PFSK-1 (cell line): ENCODE measurements at regions not wholly inside any gene's neighbourhood (a gene's known extent, or its start where the extent isn't known, plus 50 kb on each side); places are given as distances from the start of the nearest gene placed in this dataset.

Experiments used
- FOXP2 ChIP-seq: optimal IDR thresholded peaks from 2 replicates; pipeline ENCODE3; 2011; ENCODE audit warnings: borderline replicate concordance, control low read depth, inconsistent platforms; ENCODE audit not compliant: insufficient read depth; ENCODE audit errors: extremely low read length, extremely low read depth
- POLR2AphosphoS5 ChIP-seq: IDR thresholded peaks from 2 replicates; pipeline ENCODE4 v1.6.1; 2012; ENCODE audit warnings: low read depth, mild to moderate bottlenecking, control low read depth, low read length, moderate library complexity
- REST ChIP-seq, 2 experiments: IDR thresholded peaks; 2 replicates each; pipeline versions ENCODE4 v1.6.1 to v1.8.0; 2011 to 2012; ENCODE audit warnings: low read depth in 2 of 2, low read length in 2 of 2, control low read depth in 1 of 2, inconsistent platforms in 1 of 2, mild to moderate bottlenecking in 1 of 2, moderate library complexity in 1 of 2; ENCODE audit not compliant: insufficient read depth in 1 of 2
- SIN3A ChIP-seq: IDR thresholded peaks from 2 replicates; pipeline ENCODE4 v1.6.1; 2012; ENCODE audit warnings: mild to moderate bottlenecking, low read length, moderate library complexity, borderline replicate concordance; ENCODE audit not compliant: insufficient read depth
- TAF1 ChIP-seq: IDR thresholded peaks from 2 replicates; pipeline ENCODE4 v1.6.1; 2012; ENCODE audit warnings: low read length, control low read depth, borderline replicate concordance; ENCODE audit not compliant: insufficient read depth

DNA sequence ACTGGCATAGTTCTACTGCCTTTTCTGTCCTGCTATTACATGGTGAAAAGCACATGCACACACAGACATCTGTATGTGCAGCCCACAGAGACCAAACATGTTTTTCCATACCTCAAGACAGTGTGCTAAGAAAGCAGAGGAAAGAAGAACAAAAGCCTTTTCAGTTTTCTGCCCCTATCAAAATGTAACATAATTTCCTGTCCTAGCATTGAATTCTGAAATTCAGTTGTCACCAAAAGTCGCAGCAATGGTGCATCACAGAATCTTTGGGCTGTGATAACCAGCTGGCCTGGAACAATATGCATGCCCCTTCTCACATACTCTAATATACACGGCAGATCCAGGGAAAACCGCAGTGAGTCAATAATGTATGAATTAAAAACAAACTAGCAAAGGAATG lies 153.8 kb upstream of the RAP2B start:
- TF ChIP-seq POLR2AphosphoS5 (no peak), TAF1 (no peak), SIN3A (no peak), REST (IDR thresholded peaks at IDR 0.05; ENCODE audit: insufficient read depth in 1 of 2, low read depth in 2 of 2, low read length in 2 of 2) (no peak), FOXP2 (no peak)

GRCh38 chr3:153023896-153024295 lies 138.1 kb upstream of the RAP2B start:
- no peak for TF ChIP-seq REST (IDR thresholded peaks at IDR 0.05; ENCODE audit: insufficient read depth in 1 of 2, low read depth in 2 of 2, low read length in 2 of 2)
- no peak for TF ChIP-seq SIN3A

DNA sequence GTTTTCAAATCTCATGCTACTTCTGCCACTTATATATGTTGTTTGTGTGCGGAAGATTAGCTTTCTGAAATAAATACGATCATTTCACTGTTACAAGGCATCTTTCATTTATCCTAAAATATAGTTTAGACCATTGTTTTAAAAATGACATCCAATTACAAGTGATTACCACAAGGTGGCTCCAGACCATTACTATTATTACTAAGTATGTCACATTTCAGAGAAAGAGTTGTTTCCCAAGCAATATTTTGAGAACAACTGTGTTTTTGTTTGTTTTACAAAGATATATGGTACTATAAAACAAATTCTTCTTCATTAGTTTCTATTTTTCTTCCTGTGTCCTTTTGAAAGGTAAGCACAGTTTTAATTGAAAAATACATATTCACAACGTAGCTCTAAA lies 136.0 kb upstream of the RAP2B start:
- TF ChIP-seq REST (IDR thresholded peaks at IDR 0.05; ENCODE audit: insufficient read depth in 1 of 2, low read depth in 2 of 2, low read length in 2 of 2) = no peak
- TF ChIP-seq FOXP2 = no peak
- TF ChIP-seq TAF1 = no peak
- TF ChIP-seq POLR2AphosphoS5 = no peak
- no peak for TF ChIP-seq SIN3A

- TF ChIP-seq REST (IDR thresholded peaks at IDR 0.05; ENCODE audit: insufficient read depth in 1 of 2, low read depth in 2 of 2, low read length in 2 of 2) (no peak), POLR2AphosphoS5 (no peak), FOXP2 (no peak), SIN3A (no peak), TAF1 (no peak)
Observed at GRCh38 chr3:153028381-153028780, 133.6 kb upstream of the RAP2B start.

- TF ChIP-seq FOXP2 (no peak), TAF1 (no peak), REST (IDR thresholded peaks at IDR 0.05; ENCODE audit: insufficient read depth in 1 of 2, low read depth in 2 of 2, low read length in 2 of 2) (no peak), POLR2AphosphoS5 (no peak), SIN3A (no peak)
Observed at GRCh38 chr3:153029350-153029749, 132.7 kb upstream of the RAP2B start.
